ENCODE measurements at regions not wholly inside any gene's neighbourhood (a gene's known extent, or its start where the extent isn't known, plus 50 kb on each side); places are given as distances from the start of the nearest gene placed in this dataset.
"Not testable (repeated sequence)": the region's sequence is repeated elsewhere in the genome, so short reads cannot be mapped to it uniquely, and the experiment has no call there.

- DNase-seq (ENCODE audit: low read depth in 2 of 2) = not testable (repeated sequence)
These were observed 152.1 kb upstream of the PRSS12 start for GRCh38 chr4:118504927-118505326.

- DNase-seq (ENCODE audit: low read depth in 2 of 2) = not testable (repeated sequence)
These were observed 152.7 kb upstream of the PRSS12 start for GRCh38 chr4:118505491-118505890.

- not testable (repeated sequence) for DNase-seq (ENCODE audit: low read depth in 2 of 2)
These were observed 160.1 kb upstream of the PRSS12 start for GRCh38 chr4:118512870-118513269.

- DNase-seq (ENCODE audit: low read depth in 2 of 2) = not testable (repeated sequence)
These were observed 161.5 kb upstream of the PRSS12 start for GRCh38 chr4:118514332-118514731.

GRCh38 chr4:118516107-118516506, 163.3 kb upstream of the PRSS12 start:
- DNase-seq (ENCODE audit: low read depth in 2 of 2) = not testable (repeated sequence)

GRCh38 chr4:118530107-118530506, 155.1 kb upstream of the METTL14 start:
- not testable (repeated sequence) for DNase-seq (ENCODE audit: low read depth in 2 of 2)

GRCh38 chr4:118531947-118532346, 153.2 kb upstream of the METTL14 start:
- DNase-seq (ENCODE audit: low read depth in 2 of 2) = not testable (repeated sequence)

- DNase-seq (ENCODE audit: low read depth in 2 of 2) = not testable (repeated sequence)
These were observed 149.4 kb upstream of the METTL14 start for GRCh38 chr4:118535788-118536187.

- DNase-seq (ENCODE audit: low read depth in 2 of 2) = not testable (repeated sequence)
These were observed 145.6 kb upstream of the METTL14 start for GRCh38 chr4:118539412-118540077.

- not testable (repeated sequence) for DNase-seq (ENCODE audit: low read depth in 2 of 2)
These were observed 128.6 kb upstream of the METTL14 start for GRCh38 chr4:118556576-118556975.

GRCh38 chr4:118557298-118557851, 127.8 kb upstream of the METTL14 start:
- no peak for DNase-seq (ENCODE audit: low read depth in 2 of 2)

- not testable (repeated sequence) for DNase-seq (ENCODE audit: low read depth in 2 of 2)
These were observed 127.0 kb upstream of the METTL14 start for GRCh38 chr4:118558188-118558587.

GRCh38 chr4:118561559-118561958, 123.6 kb upstream of the METTL14 start:
- not testable (repeated sequence) for DNase-seq (ENCODE audit: low read depth in 2 of 2)

- DNase-seq (ENCODE audit: low read depth in 2 of 2) = not testable (repeated sequence)
These were observed 119.1 kb upstream of the METTL14 start for GRCh38 chr4:118566003-118566513.

GRCh38 chr4:118572991-118573390, 112.2 kb upstream of the METTL14 start:
- DNase-seq (ENCODE audit: low read depth in 2 of 2) = not testable (repeated sequence)

- DNase-seq (ENCODE audit: low read depth in 2 of 2) = not testable (repeated sequence)
These were observed 110.8 kb upstream of the METTL14 start for GRCh38 chr4:118574251-118574913.

GRCh38 chr4:118575057-118575456, 110.1 kb upstream of the METTL14 start:
- DNase-seq (ENCODE audit: low read depth in 2 of 2) = not testable (repeated sequence)

- DNase-seq (ENCODE audit: low read depth in 2 of 2) = not testable (repeated sequence)
These were observed 109.5 kb upstream of the METTL14 start for GRCh38 chr4:118575726-118576125.

- not testable (repeated sequence) for DNase-seq (ENCODE audit: low read depth in 2 of 2)
These were observed 108.4 kb upstream of the METTL14 start for GRCh38 chr4:118576709-118577219.

- no peak for DNase-seq (ENCODE audit: low read depth in 2 of 2)
These were observed 100.2 kb upstream of the METTL14 start for GRCh38 chr4:118585015-118585414.

GRCh38 chr4:118586357-118586790, 98.8 kb upstream of the METTL14 start:
- no peak for DNase-seq (ENCODE audit: low read depth in 2 of 2)

- no peak for DNase-seq (ENCODE audit: low read depth in 2 of 2)
These were observed 97.9 kb upstream of the METTL14 start for GRCh38 chr4:118587116-118587831.

Measured in stimulated activated CD4-positive, alpha-beta T cell treated with anti-CD3 and anti-CD28 coated beads, Interleukin-1b, Interleukin-23, amount 100 ng/mL, for 4 hours (primary cell).